HG03378 (cell line): ENCODE measurements at regions not wholly inside any gene's neighbourhood (a gene's known extent, or its start where the extent isn't known, plus 50 kb on each side); places are given as distances from the start of the nearest gene placed in this dataset.

Experiments used
- ATAC-seq: cut with Tn5 transposase; IDR thresholded peaks from one replicate; pipeline ENCODE4 v1.9.1; 2021; ENCODE audit warnings: mild to moderate bottlenecking, moderate library complexity; ENCODE audit not compliant: unreplicated experiment

GRCh38 chr18:44602380-44602779 lies 78.3 kb upstream of the SETBP1 start:
- ATAC-seq = no peak

- no peak for ATAC-seq
These were observed 77.8 kb upstream of the SETBP1 start for GRCh38 chr18:44602845-44603244.

- ATAC-seq = no peak
These were observed 71.3 kb upstream of the SETBP1 start for GRCh38 chr18:44609181-44609941.

GRCh38 chr18:44620812-44621211 lies 59.9 kb upstream of the SETBP1 start:
- ATAC-seq = no peak

GRCh38 chr18:44624052-44624451 lies 56.6 kb upstream of the SETBP1 start:
- ATAC-seq = no peak

- no peak for ATAC-seq
These were observed 55.3 kb upstream of the SETBP1 start for GRCh38 chr18:44625386-44625785.

- ATAC-seq = no peak
These were observed 54.5 kb upstream of the SETBP1 start for GRCh38 chr18:44626236-44626635.

- ATAC-seq = no peak
These were observed 53.9 kb upstream of the SETBP1 start for GRCh38 chr18:44626807-44627206.

GRCh38 chr18:44627280-44627679 lies 53.4 kb upstream of the SETBP1 start:
- no peak for ATAC-seq

- ATAC-seq = no peak
These were observed 51.3 kb upstream of the SETBP1 start for GRCh38 chr18:44629406-44629805.

- ATAC-seq = no peak
These were observed 50.6 kb upstream of the SETBP1 start for GRCh38 chr18:44630118-44630517.
